ENCODE measurements at regions not wholly inside any gene's neighbourhood (a gene's known extent, or its start where the extent isn't known, plus 50 kb on each side); places are given as distances from the start of the nearest gene placed in this dataset.
"Not testable (repeated sequence)": the region's sequence is repeated elsewhere in the genome, so short reads cannot be mapped to it uniquely, and the experiment has no call there.

GRCh38 chr3:11907667-11908660 is 61.3 kb upstream of the TAMM41 start:
- 12% methylated on average over 14 of the region's 14 CpGs for WGBS (ENCODE audit: missing lambda C conversion rate)
- POLR2A ChIA-PET, result no interaction called here
- Histone ChIP-seq H3K4me3 (no peak overlapping the region), H3K4me2 (no peak overlapping the region), H3K4me1 (no peaks in the 10 kb centered on the region), H3K27ac (no peak overlapping the region), H3K9me3 (peaks cover 3% of the 10 kb centered on the region; the same call in 2 of the 3 replicates)
- TF ChIP-seq FOXS1 (CRISPR knock-in tag; IDR thresholded peaks at IDR 0.05), result no peak
- no peak for TF ChIP-seq SMC3 (IDR thresholded peaks at IDR 0.05)
- no peak for TF ChIP-seq ATOH8 (CRISPR knock-in tag; IDR thresholded peaks at IDR 0.05; ENCODE audit: low read depth)
- TF ChIP-seq MAX (IDR thresholded peaks at IDR 0.05), result no peak
- no peak for TF ChIP-seq BCL3 (IDR thresholded peaks at IDR 0.05)
- TF ChIP-seq CEBPB (IDR thresholded peaks at IDR 0.05), result no peak
- no peak for TF ChIP-seq GATA3 (IDR thresholded peaks at IDR 0.05; ENCODE audit: borderline replicate concordance)
- TF ChIP-seq ZSCAN20 (CRISPR knock-in tag; IDR thresholded peaks at IDR 0.05), result no peak
- TF ChIP-seq MYC (IDR thresholded peaks at IDR 0.05; ENCODE audit: borderline replicate concordance, low read length), result no peak
- TF ChIP-seq JUN (IDR thresholded peaks at IDR 0.05), result no peak
- no peak for TF ChIP-seq BHLHE40 (IDR thresholded peaks at IDR 0.05; ENCODE audit: low read depth, low read length)
- DNase-seq (ENCODE audit: low read depth in 1 of 2, low spot score in 1 of 2), result no peak
- no peak for FAIRE-seq
- CTCF ChIA-PET, result no interaction called here
- no peak; a peak in 1 of 6 replicates for ATAC-seq

GRCh38 chr3:11908981-11909698 is 62.5 kb upstream of the TAMM41 start:
- FAIRE-seq (no peak), DNase-seq (ENCODE audit: low read depth in 1 of 2, low spot score in 1 of 2) (no peak), ATAC-seq (no peak)
- H3K4me3 ChIP-seq, result no peak overlapping the region
- POLR2A ChIA-PET, result no interaction called here
- H3K4me2 ChIP-seq, result no peak overlapping the region
- WGBS (ENCODE audit: missing lambda C conversion rate), result 35% methylated on average over 22 of the region's 22 CpGs
- H3K4me1 ChIP-seq, result no peaks in the 10 kb centered on the region
- CTCF ChIA-PET, result no interaction called here
- H3K27ac ChIP-seq, result no peak overlapping the region
- no peak for TF ChIP-seq MAZ (IDR thresholded peaks at IDR 0.05; ENCODE audit: borderline replicate concordance, low read depth, low read length)
- H3K9me3 ChIP-seq, result no peaks in the 10 kb centered on the region

- CTCF ChIA-PET, result no interaction called here
- Histone ChIP-seq H3K27ac (no peak overlapping the region), H3K4me2 (no peak overlapping the region), H3K4me1 (no peaks in the 10 kb centered on the region), H3K4me3 (no peak overlapping the region), H3K9me3 (no peaks in the 10 kb centered on the region)
- FAIRE-seq (no peak), DNase-seq (ENCODE audit: low read depth in 1 of 2, low spot score in 1 of 2) (no peak), ATAC-seq (no peak)
- POLR2A ChIA-PET, result no interaction called here
- 75% methylated on average over 2 of the region's 4 CpGs for WGBS (ENCODE audit: missing lambda C conversion rate)
- TF ChIP-seq MAFK (IDR thresholded peaks at IDR 0.05; ENCODE audit: partially characterized antibody), result no peak
- TF ChIP-seq ZSCAN20 (CRISPR knock-in tag; IDR thresholded peaks at IDR 0.05), result no peak
- TF ChIP-seq RARB (CRISPR knock-in tag; IDR thresholded peaks at IDR 0.05), result no peak
- no peak for TF ChIP-seq ZNF302 (CRISPR knock-in tag; IDR thresholded peaks at IDR 0.05)
- TF ChIP-seq RFX5 (IDR thresholded peaks at IDR 0.05), result no peak
- no peak for TF ChIP-seq MAZ (IDR thresholded peaks at IDR 0.05; ENCODE audit: borderline replicate concordance, low read depth, low read length)
- TF ChIP-seq BHLHE40 (IDR thresholded peaks at IDR 0.05; ENCODE audit: low read depth, low read length), result no peak
- no peak for TF ChIP-seq HEYL (CRISPR knock-in tag; IDR thresholded peaks at IDR 0.05)
- TF ChIP-seq USF2 (IDR thresholded peaks at IDR 0.05), result no peak
- TF ChIP-seq RCOR1 (IDR thresholded peaks at IDR 0.05; ENCODE audit: low read depth, low read length), result no peak
- TF ChIP-seq SMC3 (IDR thresholded peaks at IDR 0.05), result no peak
- no peak for TF ChIP-seq ZC3H11A (IDR thresholded peaks at IDR 0.05)
- no peak for TF ChIP-seq ATOH8 (CRISPR knock-in tag; IDR thresholded peaks at IDR 0.05; ENCODE audit: low read depth)
- no peak for TF ChIP-seq TFCP2L1 (CRISPR knock-in tag; IDR thresholded peaks at IDR 0.05)
Observed at GRCh38 chr3:11909726-11910125, 63.0 kb upstream of the TAMM41 start.

- 27% methylated on average over 4 of the region's 5 CpGs for WGBS (ENCODE audit: missing lambda C conversion rate)
- H3K9me3 ChIP-seq; POLR2A ChIA-PET; H3K27ac ChIP-seq; CTCF ChIA-PET; H3K4me2 ChIP-seq; ATAC-seq; H3K4me3 ChIP-seq; H3K4me1 ChIP-seq; DNase-seq (ENCODE audit: low read depth in 1 of 2, low spot score in 1 of 2); FAIRE-seq: not testable (repeated sequence)
Observed at GRCh38 chr3:11910216-11910930, 63.7 kb upstream of the TAMM41 start.
